GM18508 (cell line): ENCODE measurements at regions not wholly inside any gene's neighbourhood (a gene's known extent, or its start where the extent isn't known, plus 50 kb on each side); places are given as distances from the start of the nearest gene placed in this dataset.
"Not testable (repeated sequence)": the region's sequence is repeated elsewhere in the genome, so short reads cannot be mapped to it uniquely, and the experiment has no call there.

Experiments used
- ATAC-seq: cut with Tn5 transposase; IDR thresholded peaks from one replicate; pipeline ENCODE4 v1.9.1; 2021; ENCODE audit warnings: moderate number of reproducible peaks; ENCODE audit not compliant: insufficient read depth, unreplicated experiment

- ATAC-seq, result not testable (repeated sequence)
Observed at GRCh38 chr2:131822237-131822721, 294.6 kb downstream of the CCDC74A start.

- not testable (repeated sequence) for ATAC-seq
Observed at GRCh38 chr2:131823058-131823457, 295.4 kb downstream of the CCDC74A start.

GRCh38 chr2:131824986-131825385, 297.3 kb downstream of the CCDC74A start:
- not testable (repeated sequence) for ATAC-seq

GRCh38 chr2:131827481-131828163, 299.9 kb downstream of the CCDC74A start:
- no peak for ATAC-seq

GRCh38 chr2:131828164-131828561, 300.5 kb downstream of the CCDC74A start:
- ATAC-seq, result no peak

GRCh38 chr2:131828633-131829455, 301.2 kb downstream of the CCDC74A start:
- ATAC-seq, result not testable (repeated sequence)

GRCh38 chr2:131829456-131830241, 302.0 kb downstream of the CCDC74A start:
- not testable (repeated sequence) for ATAC-seq

GRCh38 chr2:131830242-131830945, 302.7 kb downstream of the CCDC74A start:
- ATAC-seq, result not testable (repeated sequence)

- ATAC-seq, result not testable (repeated sequence)
Observed at GRCh38 chr2:131830946-131831310, 303.2 kb downstream of the CCDC74A start.

GRCh38 chr2:131831450-131832208, 303.9 kb downstream of the CCDC74A start:
- not testable (repeated sequence) for ATAC-seq

GRCh38 chr2:131832209-131832780, 304.6 kb downstream of the CCDC74A start:
- ATAC-seq, result not testable (repeated sequence)

- not testable (repeated sequence) for ATAC-seq
Observed at GRCh38 chr2:131832917-131833316, 305.2 kb downstream of the CCDC74A start.

- not testable (repeated sequence) for ATAC-seq
Observed at GRCh38 chr2:131833367-131834202, 305.9 kb downstream of the CCDC74A start.

- ATAC-seq, result not testable (repeated sequence)
Observed at GRCh38 chr2:131834203-131835020, 306.7 kb downstream of the CCDC74A start.

GRCh38 chr2:131835022-131835421, 307.3 kb downstream of the CCDC74A start:
- ATAC-seq, result not testable (repeated sequence)

GRCh38 chr2:131835621-131836091, 308.0 kb downstream of the CCDC74A start:
- no peak for ATAC-seq

- not testable (repeated sequence) for ATAC-seq
Observed at GRCh38 chr2:131836116-131836515, 308.4 kb downstream of the CCDC74A start.
